ENCODE measurements at regions not wholly inside any gene's neighbourhood (a gene's known extent, or its start where the extent isn't known, plus 50 kb on each side); places are given as distances from the start of the nearest gene placed in this dataset.

DNA sequence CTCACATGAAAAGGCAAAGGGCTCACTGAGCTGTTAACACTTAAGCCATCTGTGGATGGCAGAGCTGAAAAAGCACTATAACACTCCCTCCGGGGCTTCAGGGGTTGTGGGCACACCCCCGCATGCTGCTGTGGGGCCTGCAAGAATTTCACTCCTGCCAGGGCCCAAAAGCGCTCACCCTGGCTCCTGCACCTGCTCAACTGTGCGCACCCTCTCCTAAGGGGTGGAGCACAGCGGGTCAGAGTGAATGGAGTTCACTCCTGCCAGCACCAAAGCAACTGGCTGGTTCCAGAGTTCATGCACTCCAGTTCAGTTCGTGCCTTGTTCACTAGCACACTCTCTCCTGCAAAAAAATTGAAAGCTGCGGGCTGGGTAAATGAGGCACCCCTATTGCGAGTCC lies 814.2 kb upstream of the SLC39A10 start:
- Histone ChIP-seq H2AFZ (ENCODE audit: low read length) (no peak overlapping the region), H3K4me1 (replicated peaks in 1 of 4; ENCODE audit: control insufficient read depth in 3 of 4, insufficient read depth in 4 of 4, low read length in 3 of 4) (no peaks in the 10 kb centered on the region), H4K5ac (ENCODE audit: insufficient read length, low read depth, low read length) (no peak overlapping the region), H3K36me3 (ENCODE audit: control insufficient read depth in 2 of 4, insufficient read depth in 4 of 4, low read length in 3 of 4) (no peaks in the 10 kb centered on the region), H3K9ac (replicated peaks in 1 of 4; ENCODE audit: extremely low read depth in 1 of 4, low read depth in 3 of 4, low read length in 3 of 4) (no peak overlapping the region), H2BK15ac (ENCODE audit: low read length) (no peak overlapping the region), H4K20me1 (replicated peaks in 1 of 2; ENCODE audit: control insufficient read depth in 1 of 2, insufficient read depth in 2 of 2, low read length in 2 of 2) (no peaks in the 10 kb centered on the region), H3K4me3 (ENCODE audit: extremely low read depth in 1 of 4, insufficient read depth in 2 of 4, low read depth in 3 of 4, low read length in 4 of 4) (no peak overlapping the region), H3K27ac (ENCODE audit: low read depth, low read length) (no peak overlapping the region), H3K4ac (replicated peaks; ENCODE audit: insufficient read length, low read depth, low read length) (no peak overlapping the region), H2BK5ac (ENCODE audit: low read depth, low read length) (no peak overlapping the region), H4K8ac (ENCODE audit: extremely low read depth, insufficient read depth, low read length) (no peak overlapping the region; the same call in 1 of the 2 replicates), H3K23ac (ENCODE audit: insufficient read length) (no peak overlapping the region), H2BK20ac (ENCODE audit: low read length) (no peak overlapping the region), H3K4me2 (ENCODE audit: insufficient read depth in 1 of 2, low read depth in 2 of 2, low read length in 2 of 2) (no peak overlapping the region), H3K18ac (ENCODE audit: extremely low read depth, low read length) (no peak overlapping the region), H2BK12ac (ENCODE audit: low read depth, low read length) (no peak overlapping the region), H3K9me3 (ENCODE audit: insufficient read depth in 2 of 2, low read depth in 1 of 2, low read length in 1 of 2) (no peaks in the 10 kb centered on the region), H3K79me1 (ENCODE audit: low read depth, low read length) (no peaks in the 10 kb centered on the region), H3K14ac (ENCODE audit: insufficient read length) (no peak overlapping the region), H3K23me2 (ENCODE audit: low read depth, low read length) (no peaks in the 10 kb centered on the region), H3K27me3 (replicated peaks in 1 of 4; ENCODE audit: control insufficient read depth in 3 of 4, extremely low read depth in 1 of 4, insufficient read depth in 3 of 4, low read length in 3 of 4) (no peaks in the 10 kb centered on the region), H2BK120ac (replicated peaks; ENCODE audit: low read depth, low read length) (no peak overlapping the region), H3K56ac (replicated peaks; ENCODE audit: insufficient read length, low read depth, low read length) (no peak overlapping the region), H4K91ac (replicated peaks; ENCODE audit: insufficient read length, low read length) (no peak overlapping the region), H2AK5ac (ENCODE audit: low read depth, low read length) (no peak overlapping the region), H3K79me2 (ENCODE audit: control insufficient read depth in 1 of 2, insufficient read depth in 2 of 2, low read length in 2 of 2) (no peaks in the 10 kb centered on the region)
- CTCF ChIA-PET (ENCODE audit: partially characterized antibody), result interaction anchor here (0.7 to 1.0 kb wide), 2 partner anchors 12 to 24 kb away, joined by 3 read pairs; no protein-coding TSS in a partner anchor
- no peak for FAIRE-seq
- DNase-seq (ENCODE audit: low read depth in 1 of 2, low spot score in 2 of 2), result no peak
- WGBS, 2 experiments (ENCODE audit: extremely low coverage in 1 of 2, insufficient coverage in 1 of 2, insufficient read length in 1 of 2, insufficient replicate concordance in 2 of 2, low coverage in 1 of 2, low lambda C conversion rate in 2 of 2, missing lambda C conversion rate in 1 of 2), result 92% methylated on average over 8 of the region's 8 CpGs; no CpG with 5 or more reads in 1 of the 2 experiments
- TF ChIP-seq RBBP5 (IDR thresholded peaks at IDR 0.05; ENCODE audit: borderline replicate concordance, low read depth, low read length) (no peak), SIRT6 (IDR thresholded peaks at IDR 0.05; ENCODE audit: low read length) (no peak), BACH1 (IDR thresholded peaks at IDR 0.05; ENCODE audit: low read length) (no peak)
- TF ChIP-seq, protein P1, sequence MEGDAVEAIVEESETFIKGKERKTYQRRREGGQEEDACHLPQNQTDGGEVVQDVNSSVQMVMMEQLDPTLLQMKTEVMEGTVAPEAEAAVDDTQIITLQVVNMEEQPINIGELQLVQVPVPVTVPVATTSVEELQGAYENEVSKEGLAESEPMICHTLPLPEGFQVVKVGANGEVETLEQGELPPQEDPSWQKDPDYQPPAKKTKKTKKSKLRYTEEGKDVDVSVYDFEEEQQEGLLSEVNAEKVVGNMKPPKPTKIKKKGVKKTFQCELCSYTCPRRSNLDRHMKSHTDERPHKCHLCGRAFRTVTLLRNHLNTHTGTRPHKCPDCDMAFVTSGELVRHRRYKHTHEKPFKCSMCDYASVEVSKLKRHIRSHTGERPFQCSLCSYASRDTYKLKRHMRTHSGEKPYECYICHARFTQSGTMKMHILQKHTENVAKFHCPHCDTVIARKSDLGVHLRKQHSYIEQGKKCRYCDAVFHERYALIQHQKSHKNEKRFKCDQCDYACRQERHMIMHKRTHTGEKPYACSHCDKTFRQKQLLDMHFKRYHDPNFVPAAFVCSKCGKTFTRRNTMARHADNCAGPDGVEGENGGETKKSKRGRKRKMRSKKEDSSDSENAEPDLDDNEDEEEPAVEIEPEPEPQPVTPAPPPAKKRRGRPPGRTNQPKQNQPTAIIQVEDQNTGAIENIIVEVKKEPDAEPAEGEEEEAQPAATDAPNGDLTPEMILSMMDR (IDR thresholded peaks at IDR 0.05; ENCODE audit: control extremely low read depth in 1 of 3, insufficient read depth in 1 of 3, low read depth in 1 of 3, low read length in 3 of 3), result no peak
- TF ChIP-seq, protein P2, sequence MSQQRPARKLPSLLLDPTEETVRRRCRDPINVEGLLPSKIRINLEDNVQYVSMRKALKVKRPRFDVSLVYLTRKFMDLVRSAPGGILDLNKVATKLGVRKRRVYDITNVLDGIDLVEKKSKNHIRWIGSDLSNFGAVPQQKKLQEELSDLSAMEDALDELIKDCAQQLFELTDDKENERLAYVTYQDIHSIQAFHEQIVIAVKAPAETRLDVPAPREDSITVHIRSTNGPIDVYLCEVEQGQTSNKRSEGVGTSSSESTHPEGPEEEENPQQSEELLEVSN (IDR thresholded peaks at IDR 0.05), result no peak
- POLR2A ChIA-PET (ENCODE audit: partially characterized antibody), result no interaction called here
